HG03280 (cell line): ENCODE measurements at regions not wholly inside any gene's neighbourhood (a gene's known extent, or its start where the extent isn't known, plus 50 kb on each side); places are given as distances from the start of the nearest gene placed in this dataset.
"Not testable (repeated sequence)": the region's sequence is repeated elsewhere in the genome, so short reads cannot be mapped to it uniquely, and the experiment has no call there.

Experiments used
- ATAC-seq: cut with Tn5 transposase; IDR thresholded peaks from one replicate; pipeline ENCODE4 v1.9.1; 2021; ENCODE audit warnings: mild to moderate bottlenecking, moderate library complexity; ENCODE audit not compliant: unreplicated experiment

DNA sequence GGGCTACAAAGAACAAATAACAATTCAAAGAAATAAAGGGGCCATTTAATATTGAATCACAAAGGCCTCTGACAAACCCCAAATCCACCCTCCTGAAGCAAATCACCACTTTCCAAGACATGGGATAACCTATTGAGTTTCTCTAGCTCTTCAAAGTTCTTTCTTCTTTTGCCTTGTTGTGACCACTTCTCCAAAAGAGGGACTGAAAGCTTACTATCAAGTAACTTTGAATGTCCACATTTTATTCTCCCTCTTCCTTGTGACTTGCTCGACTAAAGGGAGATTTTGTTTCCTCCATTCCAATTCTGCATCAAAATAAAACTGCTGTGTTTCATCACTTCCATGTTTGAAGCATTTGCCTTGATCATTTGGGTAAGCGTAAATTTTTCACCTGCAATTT is 166.6 kb upstream of the SLC7A11 start:
- no peak for ATAC-seq

DNA sequence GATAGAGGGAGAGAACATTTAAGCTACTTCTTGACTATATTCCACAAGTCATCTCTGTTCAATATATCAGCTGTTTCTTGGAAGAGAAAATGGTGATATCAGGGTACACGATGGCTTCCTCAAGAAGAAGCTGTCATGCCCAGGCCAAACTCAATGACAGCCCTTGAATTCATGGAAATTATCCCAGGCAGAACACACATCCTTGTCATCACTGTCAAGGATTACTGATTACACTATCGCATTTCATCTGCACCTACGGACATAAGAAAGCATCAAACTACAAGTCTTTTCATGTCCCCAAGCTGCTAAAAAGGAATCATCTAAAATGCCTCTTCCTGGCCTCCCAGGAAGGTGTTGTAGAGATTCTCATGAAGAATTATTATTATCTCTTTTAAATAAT is 165.2 kb upstream of the SLC7A11 start:
- ATAC-seq = no peak

DNA sequence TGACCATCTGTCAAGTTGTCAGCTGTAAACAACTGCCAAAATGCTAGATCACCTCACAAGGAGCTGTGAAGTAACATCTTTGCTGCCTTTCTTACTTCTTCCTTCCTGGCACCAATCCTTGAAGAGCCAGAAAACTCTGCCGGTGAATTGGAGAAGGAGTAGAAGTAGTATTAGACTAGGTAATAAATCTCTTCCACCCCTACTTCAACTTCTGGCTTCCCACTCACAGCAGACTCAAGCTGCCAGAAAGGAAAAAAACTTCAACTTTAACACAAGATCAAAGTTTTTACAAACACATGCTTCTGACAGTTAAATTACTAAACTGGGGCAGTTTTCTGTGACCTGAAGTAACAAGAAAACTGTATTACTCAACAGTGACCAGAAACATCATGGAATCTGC is 164.7 kb upstream of the SLC7A11 start:
- no peak for ATAC-seq

DNA sequence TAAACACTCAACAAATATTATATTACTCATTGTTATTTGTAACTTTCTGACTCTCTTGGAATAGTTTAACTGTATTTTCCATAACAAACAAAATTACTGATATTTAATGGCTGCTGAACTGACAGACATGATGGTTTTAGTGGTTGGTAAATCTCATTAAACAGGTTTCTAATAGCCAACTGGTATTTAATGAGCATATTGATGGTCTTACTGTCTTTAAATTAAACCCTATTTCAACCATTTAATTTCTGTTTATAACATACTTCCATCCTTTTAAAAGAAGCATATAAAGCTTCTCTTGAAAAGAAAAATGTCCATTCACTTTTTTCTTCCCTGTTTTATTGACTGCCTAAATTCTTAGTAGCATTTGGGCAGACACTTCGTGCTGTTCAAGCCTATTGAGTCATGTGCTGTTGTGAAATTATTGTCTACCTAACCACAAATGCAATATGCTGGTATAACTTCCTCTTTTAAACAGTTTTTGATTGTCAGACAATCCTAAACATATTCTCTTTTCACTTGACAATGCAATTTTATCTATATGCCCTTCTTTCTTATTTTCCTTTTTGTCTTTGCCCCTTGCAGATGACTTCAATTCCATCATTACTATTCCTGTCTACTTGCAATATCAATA is 163.9 kb upstream of the SLC7A11 start:
- ATAC-seq = peak; percentile 56

DNA sequence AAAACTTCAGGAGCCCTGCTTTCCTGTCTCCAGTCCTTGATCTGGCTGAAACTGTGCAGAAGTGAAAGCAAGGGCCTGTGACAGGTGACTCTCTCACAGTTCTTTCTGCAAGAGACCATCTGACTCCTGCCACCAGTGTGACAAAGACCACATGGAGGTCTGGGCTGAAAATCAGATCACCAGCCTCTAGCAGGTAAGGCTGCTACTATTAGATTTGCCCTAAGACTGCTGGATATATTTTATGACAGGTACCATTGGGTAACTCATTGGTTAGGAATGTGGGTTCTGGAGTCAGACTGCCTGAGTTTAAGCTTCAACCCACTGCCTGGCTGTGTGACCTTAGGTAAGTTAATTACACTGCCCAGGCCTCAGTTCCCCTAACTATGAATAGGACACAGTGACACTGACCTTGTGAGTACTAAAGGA is 163.3 kb upstream of the SLC7A11 start:
- ATAC-seq = peak; percentile 74

DNA sequence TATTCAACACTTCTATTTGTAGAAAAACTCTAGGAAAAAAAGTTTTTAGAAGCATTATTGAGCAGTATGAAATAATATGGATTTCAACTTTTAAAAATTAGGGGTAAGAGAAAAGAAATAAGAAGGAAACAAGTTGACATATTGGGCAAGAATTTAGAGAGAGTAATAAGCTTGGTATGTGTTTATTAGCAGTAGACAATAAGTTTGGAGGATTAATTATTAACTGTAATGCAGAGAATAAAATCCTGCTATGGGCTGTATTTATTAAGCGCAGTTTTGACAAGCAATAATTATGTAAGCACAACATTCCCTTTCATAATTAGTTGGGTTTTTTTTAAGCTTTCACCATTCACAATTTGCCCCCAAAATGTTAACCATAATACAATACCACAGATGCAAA is 162.7 kb upstream of the SLC7A11 start:
- ATAC-seq = no peak

DNA sequence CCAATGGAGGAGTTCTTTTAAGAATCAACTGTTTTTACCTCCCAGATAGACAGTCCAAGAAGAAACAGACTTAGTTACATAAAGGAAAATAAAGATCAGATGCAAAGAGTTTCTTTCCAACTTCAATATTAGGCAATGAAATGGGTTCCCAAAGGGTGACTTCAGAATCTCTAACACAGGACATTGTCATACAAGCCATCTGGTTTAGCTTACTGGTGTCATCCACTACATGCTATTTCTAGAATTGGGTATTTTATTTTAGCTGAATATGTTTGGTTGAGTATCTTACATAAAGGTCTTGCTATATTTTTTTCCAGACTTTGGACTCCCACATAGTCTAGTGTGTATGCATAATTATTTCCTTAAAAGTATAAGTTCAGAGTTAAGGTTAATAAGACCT is 162.1 kb upstream of the SLC7A11 start:
- ATAC-seq = no peak

DNA sequence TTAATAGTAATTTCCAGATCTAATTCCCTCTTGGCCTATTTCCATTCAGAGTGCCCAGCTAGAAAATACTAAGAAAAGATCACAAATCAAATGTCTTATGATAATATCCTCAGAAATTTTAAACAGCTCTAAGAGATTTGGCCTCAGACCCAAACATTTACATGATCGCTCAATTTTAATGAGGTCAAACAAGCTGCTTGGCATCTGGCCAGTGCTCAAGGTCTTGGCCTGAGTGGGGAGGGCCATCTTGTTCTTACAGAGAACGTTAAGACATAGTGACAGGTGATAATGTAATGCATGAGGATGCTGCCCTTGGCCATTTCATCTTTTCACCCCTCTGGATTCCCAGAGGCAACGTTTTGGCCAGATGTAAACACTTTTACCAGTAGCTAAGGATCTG is 159.2 kb upstream of the SLC7A11 start:
- no peak for ATAC-seq

DNA sequence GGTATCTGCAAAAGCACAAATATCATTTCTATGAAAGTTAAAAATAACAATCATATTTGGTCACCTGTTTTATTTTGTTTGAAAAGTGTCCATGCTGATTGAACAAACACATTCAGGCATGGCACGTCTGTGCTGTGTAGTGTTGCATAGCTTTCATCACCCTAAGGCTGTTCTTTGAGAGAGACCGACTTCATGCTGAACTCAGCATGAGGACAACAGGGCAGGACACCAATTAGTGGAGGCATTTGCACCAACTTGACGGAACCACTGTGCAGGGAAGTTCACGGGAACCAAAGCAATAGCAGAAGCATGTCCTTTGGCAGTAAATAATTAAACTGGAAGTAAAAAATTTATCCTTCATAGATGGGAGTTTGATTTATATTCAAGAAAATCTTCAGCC is 158.4 kb upstream of the SLC7A11 start:
- ATAC-seq = no peak

DNA sequence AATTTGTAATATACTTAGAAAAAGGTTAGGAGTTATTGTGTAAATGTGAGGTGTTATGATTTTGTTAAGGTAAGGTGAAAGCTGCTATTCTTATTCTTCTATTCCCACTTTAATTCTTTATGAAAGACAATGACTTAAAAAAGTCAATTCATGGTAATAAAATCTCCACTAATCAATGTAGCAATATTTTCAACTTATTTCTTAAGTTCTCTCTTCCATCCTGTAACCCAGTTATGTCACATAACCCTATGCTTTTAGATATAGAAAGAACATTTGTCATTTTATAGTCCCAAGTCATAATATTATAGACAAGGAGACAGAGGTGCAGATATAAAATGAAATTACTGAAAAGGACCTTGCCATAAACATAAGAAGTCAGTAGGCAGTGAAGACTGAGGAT is 157.9 kb upstream of the SLC7A11 start:
- ATAC-seq = no peak

DNA sequence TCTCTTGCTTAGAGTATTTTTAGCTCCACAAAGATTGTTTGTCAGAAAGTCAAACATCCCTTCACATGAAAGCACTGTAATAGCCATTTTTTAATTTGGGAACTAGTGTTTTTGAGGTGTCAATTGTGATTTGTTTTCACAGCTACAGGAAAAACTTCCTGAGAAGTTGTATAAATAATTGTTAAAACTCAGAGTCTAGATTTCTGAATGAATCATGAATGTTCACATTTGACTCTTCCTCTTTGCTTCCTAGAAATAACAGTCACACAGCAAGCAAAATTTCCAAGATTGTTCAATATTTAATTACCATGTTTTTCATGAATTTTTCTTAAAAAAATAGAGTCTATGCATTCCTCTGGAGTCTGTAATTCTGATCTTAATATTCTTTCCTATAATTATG is 156.9 kb upstream of the SLC7A11 start:
- no peak for ATAC-seq

DNA sequence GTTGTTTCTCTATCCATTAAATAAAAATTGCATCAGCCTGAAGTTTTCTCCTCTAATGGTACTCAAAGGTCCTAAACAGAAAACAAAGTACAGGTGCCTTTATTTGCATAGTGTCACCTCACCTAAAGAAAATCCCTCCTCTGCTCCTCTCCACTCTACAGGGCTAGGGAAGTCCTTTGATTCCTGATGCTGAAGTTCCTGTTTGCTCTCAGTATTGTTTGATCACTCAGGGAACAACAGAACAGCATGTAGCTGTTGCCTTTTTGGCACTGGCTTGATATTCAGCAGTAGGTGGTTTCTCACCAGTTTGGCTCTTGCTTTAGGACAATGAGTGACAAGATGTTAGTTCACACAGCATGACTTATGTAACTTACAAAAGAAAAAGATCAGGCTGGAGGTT is 156.2 kb upstream of the SLC7A11 start:
- ATAC-seq = no peak

DNA sequence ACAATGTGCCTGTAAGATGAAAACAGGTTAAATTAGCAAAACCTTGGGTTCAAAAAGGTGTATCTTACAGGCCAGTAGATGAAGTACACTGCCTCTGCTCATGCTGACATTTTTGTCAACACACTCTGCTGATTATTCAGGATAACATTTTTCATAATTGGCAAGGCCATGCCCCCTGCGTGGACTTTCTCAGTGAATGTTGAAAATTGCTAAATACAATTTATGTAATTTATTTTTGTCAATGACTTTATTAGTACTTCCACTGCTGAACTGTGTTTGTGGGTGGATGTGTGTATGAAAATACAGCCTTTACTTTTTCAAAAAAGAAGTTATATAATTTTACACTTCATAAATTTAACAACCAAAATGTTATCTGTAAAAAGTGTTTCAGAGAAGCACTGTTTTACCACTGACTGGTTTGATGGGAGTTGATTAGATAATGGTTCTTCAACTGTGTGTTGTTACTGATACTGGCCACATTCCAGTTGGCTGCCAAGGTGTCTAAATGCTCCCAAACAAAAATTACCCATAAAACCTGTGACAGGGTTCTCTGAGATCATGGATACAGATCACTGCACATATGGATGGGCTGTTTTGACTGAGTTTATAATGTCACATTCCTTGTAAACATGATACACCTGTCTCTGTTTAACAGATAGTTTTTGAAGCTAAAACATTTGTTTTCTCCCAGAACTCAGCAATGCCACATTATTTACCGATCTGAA is 151.9 kb upstream of the SLC7A11 start:
- ATAC-seq = no peak

DNA sequence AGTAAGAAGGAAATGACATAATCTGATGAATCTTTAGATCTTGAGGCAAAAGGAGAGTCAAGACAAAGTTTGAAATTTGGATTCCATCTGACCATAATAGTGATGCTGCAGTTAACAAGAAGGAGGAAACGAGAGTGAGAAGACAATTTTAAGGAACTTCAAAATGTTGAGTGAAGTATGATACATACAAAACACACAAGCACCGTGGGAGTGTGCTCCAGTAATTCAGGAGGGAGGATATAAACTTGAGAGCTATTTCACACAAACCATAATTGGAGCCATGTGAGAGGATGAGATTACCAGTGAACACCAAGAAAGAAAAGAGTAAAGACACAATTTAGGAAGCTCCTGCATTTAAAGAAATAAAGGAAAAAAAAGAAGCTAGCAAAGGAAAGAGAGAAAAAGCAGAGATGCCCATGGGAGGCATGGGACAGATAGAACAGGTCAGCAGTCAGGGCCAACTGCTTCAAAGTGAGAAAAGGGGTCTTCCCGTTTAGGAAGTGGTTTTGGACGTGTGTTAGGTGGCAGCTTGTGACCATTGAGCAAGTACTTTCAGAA is 150.7 kb upstream of the SLC7A11 start:
- ATAC-seq = peak; percentile 44

DNA sequence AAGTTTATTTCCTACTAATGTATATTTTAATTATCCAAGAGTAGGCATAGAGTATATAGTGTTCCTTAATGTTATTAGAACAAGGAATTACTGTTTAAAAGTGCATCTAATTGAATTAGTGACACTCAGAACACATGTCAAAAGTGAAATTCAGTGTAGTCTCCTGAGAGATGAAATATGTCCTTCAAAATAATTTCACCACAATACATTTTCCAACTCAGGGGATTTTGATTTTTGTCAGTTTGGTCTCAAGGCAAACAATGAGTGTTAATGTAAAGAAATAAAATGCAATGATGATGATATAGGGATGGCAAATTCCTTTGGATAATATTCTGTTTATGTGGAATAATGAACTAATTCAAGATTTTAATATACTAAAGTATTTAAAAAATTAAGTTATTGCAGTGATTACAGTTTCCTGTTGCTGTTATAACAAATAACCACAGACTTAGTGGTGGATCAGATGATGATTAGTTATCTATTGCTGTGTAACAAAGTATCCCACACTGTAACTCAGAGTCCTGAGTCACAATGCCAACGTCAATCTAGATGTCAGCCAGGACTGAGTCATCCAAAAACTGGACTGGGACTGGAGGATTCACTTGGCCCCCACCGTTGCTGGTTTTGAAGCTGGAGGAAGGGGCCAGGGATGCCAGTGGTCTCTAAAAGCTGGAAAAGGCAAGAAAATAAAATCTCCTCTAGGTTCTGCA is 148.0 kb upstream of the SLC7A11 start:
- ATAC-seq = no peak

DNA sequence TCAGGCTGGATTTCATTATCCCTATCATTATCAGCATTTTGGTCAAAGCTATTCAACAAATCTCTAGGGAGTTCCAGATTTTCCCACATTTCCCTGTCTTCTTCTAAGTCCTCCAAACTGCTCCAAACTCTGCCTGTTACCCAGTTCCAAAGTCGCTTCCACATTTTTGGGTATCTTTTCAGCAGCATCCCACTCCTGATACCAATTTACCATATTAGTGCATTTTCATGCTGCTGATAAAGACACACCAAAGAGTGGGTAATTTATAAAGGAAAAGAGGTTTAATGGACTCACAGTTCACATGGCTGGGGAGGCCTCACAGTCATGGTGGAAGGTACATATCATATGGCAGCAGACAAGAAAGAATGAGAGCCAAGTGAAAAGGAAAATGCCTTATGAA is 132.8 kb upstream of the SLC7A11 start:
- ATAC-seq = no peak

DNA sequence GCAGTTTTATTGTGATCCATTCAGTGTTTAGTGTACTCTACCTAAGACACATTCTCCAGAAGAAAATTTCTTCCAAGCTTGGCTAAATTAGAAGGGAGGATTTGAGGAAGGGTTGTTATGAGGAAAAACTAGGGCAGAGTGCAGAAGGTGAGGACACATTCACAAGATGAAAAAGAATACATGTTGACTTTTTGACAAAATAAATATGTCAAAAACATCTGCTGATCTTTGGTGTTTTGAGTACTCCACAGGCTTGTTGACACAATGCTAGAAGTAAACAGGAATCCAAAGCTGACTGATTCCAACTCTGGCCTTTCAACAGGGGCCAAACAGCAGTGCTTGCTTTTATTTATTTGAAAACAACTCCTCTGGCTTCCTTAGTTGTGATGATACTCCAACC is 125.8 kb upstream of the SLC7A11 start:
- no peak for ATAC-seq

DNA sequence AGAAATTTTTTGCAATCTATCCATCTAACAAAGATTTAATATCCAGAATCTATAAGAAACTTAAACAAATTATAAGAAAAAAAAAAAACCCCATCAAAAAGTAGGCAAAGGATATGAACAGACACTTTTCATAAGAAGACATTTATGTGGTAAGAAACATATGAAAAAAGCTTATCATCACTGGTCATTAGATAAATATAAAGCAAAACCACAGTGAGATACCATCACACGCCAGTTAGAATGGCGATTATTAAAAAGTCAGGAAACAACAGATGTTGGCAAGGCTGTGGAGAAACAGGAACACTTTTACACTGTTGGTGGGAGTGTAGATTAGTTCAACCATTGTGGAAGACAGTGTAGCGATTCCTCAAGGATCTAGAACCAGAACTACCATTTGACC is 110.3 kb upstream of the SLC7A11 start:
- ATAC-seq = not testable (repeated sequence)

DNA sequence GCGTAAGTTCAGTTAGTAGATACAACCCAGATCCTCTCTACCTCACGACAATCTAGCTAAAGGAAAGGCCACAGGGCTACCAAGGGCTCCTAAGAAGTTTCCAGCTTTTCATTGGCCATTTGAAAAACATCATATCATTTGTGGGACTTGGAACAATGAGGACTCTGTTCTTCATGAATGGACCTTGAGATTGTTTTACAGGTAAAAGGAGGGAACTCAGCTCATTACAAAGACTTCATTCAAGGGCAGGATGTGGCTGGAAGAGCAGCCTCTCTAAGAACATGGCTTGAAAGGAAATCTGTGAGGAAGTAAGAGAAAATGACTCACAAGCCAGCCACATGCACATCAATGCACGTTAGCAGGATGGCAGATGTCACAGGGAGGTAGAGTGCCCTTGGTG is 105.9 kb upstream of the SLC7A11 start:
- no peak for ATAC-seq

DNA sequence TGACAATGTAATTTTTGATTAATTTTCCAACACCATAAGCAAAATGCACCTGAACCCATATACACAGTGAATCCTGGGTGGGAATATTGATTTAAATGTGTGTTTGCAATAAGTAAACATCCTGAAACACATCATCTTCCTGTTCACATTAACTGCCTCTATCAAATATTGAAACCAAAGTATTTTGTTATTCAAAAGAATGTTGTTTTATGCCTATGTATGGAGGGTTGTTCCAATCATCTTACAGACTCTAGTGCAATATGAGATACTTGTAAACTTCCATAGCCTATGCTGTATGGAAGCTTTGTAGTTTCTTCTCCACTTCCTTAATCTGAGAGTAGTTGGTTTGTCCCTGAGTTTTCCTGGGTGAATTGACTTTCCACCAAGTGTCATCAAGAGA is 105.4 kb upstream of the SLC7A11 start:
- ATAC-seq = no peak

DNA sequence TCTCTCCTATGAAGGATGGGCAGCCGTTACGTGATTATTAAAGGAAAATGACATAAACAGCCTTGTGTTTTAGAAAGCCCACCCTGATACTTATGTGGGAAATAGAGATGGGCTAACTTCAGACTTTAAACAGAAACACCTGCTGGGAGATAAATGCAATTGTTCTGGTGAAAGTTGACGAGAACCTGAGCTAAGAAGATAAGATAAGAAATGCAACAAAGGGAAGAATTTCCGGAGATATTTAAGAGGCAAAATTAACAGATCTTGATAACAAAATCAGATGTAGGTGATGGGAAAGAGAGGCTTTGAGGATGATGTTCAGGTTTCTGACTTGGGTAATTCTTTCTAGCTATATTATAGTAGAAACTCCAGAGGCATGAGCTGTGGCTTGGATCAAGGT is 102.7 kb upstream of the SLC7A11 start:
- ATAC-seq = no peak

DNA sequence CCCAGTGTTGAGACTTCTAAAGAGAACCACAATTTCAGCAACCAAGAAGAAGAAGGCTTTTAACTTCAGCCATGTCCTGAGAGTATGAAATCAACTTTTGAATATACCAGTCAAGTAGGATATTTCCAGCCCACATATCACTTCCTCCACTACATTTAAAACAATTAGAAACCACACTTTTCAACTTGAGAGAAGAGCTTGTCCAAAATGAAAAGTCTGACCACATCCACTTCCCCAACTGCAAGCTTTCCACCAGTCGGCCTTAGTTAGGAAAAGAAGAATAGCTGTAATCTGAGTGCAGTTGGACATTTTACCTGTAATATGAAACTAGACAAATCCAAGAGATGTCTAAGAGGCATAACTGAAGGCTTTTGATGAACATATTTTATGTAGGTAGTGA is 101.9 kb upstream of the SLC7A11 start:
- no peak for ATAC-seq
